NCI-H2081 treated with DMSO at 0.1 percent for 48 hours (cell line): ENCODE measurements at regions not wholly inside any gene's neighbourhood (a gene's known extent, or its start where the extent isn't known, plus 50 kb on each side); places are given as distances from the start of the nearest gene placed in this dataset.

Source experiments
- DNase-seq: peaks from one replicate; lab custom pipeline; 2025; lab: John Stamatoyannopoulos, UW

DNA sequence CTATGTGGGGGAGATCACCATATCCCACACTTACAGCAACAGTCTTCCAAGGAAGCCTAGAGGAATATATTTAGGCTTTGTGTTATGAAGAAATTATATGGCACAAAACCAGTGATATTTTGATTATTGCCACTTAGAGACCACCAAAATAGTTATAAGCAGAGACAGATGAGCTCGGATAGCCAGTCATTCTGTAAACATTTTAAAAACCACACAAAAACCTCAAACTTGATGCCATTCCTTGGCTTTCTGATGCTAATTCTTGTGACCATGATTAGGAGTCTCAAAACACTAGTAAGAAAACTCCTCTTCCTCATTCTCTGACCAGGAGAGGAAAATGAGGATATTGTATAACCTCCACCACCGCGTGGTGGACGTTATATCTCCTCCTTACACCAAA is 496.4 kb downstream of the FOXO1 start:
- no peak for DNase-seq

DNA sequence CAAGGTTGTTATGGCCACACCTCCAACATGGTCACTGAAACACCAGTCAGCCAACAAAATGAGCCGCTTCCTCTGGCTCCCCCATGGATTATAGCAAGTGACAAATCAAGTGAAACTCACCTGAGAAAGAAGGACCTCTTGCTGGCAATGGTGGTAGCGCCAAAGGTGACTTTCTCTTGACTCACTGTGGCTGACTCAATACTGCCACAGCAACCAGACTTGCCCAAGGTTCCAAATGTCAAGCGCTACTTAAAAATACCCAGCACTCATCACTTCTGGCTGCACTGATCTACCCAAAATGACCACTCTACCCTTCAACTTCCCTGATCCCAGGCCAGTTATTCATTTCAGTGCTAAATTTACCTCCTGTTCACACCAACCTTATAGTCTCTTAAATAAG is 495.5 kb downstream of the FOXO1 start:
- no peak for DNase-seq

DNA sequence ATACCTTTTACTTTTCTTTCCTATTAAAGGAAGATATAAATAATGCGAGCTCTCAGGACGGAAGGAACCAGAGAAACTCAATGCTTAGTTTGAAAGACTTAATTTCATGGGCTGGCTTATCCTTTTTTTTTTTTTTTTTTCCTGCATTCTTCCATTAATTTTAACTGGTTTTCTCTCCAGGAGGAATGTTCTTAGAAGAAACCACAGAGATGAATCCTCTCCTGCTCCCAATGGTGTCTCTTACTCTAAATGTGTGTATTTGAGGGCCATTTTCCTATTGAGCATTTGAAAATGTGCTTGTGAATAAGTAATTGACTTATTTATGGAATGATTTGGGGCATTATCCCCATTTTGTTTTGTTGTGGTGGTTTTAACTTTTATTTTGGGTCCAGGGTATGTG is 494.9 kb downstream of the FOXO1 start:
- DNase-seq: no peak

DNA sequence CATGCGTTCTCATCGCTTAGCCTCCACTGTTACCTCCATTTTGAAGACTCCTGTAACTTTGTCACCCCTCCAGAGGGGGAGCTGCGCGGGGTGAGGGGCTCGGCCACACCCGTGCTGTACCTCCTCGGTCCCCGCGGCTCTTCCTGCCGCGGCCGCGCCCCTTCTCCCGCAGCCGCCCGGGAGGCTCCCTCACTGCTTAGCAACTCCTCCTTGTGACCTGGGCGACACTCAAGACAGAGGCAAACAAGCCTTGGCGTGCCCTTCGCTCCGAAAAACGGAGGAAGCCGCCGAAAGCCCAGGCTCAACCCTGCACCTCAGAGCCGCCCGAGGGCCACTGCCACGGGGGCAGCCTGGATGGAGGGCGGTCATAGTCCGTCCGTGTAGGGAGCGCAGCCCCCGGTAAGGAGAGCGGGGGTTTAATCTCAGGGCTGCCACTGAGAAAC is 494.3 kb downstream of the FOXO1 start:
- DNase-seq: no peak

DNA sequence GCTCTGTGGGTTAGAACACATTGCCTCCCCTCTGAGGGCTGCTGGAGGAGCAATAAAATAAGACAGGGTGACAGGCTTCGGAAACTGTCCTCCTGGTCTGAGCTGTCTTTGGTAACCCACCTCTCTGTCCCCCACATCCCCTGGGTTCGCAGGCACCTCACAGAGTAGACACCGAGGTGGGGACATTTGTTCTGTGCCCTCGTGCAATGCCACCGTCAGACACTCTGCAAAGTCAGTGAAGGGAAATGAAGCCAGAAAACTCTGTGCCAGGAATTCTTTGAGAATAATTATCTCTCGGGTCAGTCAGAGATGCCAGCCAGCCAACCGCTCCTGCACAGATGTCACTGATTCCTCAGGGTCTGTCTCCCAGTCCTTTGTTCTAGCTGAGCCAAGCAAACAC is 493.6 kb downstream of the FOXO1 start:
- DNase-seq: no peak

DNA sequence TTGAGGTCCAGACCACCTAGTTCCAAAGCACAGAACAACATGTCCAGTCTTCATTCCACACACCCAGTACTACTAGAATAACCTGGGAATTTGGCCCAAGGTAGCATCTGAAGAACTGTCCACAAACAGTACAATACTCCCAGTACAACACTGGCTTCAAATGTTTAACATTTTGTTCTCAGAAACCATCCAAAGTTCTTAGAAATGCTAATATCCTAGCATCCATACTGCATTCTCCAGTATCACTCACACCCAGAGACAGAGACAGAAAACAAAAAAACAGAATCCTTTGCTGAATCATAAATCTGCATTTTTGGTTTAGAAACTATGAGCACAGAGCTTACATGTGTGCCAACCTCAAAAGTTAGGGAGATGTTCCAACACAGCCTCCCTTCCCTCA is 490.8 kb downstream of the FOXO1 start:
- no peak for DNase-seq

DNA sequence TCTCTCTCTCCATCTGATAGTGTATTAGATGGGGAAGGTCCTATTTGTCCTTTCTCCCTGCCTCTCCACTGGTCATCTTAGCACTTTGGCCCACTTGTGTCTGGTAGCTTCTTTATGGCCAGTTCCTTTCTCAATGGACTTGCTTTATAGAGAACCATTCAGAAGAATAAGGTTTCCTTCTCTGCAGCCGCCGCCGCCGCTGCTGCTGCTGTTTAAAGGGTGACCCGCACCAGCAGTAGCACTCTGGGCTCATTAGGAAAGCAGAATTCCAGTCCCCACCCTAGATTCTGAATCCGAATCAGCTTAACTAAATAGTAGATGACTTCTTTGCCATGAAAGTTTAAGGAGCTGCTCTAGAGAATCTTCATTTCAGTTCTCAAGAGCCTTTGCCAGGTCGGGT is 490.2 kb downstream of the FOXO1 start:
- DNase-seq: no peak

DNA sequence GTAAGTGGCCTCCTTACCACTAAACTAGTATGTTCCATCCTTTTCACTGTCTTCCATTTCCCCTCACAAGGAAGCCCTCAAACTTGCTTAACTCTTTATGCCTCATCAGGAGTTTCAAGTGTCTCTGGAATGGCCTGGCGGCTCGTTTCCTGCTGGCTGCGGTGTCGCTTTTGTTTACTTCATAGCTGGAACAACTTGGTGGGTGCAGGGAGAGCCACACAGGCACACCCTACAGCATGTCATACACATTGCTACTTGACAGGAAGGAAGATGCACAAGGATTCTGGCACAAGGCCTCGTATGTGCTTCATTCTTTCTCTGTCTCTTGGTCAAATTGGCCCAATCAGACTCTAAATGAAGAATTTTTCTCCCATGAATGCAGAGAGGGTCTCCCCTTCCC is 488.3 kb downstream of the FOXO1 start:
- DNase-seq: no peak

DNA sequence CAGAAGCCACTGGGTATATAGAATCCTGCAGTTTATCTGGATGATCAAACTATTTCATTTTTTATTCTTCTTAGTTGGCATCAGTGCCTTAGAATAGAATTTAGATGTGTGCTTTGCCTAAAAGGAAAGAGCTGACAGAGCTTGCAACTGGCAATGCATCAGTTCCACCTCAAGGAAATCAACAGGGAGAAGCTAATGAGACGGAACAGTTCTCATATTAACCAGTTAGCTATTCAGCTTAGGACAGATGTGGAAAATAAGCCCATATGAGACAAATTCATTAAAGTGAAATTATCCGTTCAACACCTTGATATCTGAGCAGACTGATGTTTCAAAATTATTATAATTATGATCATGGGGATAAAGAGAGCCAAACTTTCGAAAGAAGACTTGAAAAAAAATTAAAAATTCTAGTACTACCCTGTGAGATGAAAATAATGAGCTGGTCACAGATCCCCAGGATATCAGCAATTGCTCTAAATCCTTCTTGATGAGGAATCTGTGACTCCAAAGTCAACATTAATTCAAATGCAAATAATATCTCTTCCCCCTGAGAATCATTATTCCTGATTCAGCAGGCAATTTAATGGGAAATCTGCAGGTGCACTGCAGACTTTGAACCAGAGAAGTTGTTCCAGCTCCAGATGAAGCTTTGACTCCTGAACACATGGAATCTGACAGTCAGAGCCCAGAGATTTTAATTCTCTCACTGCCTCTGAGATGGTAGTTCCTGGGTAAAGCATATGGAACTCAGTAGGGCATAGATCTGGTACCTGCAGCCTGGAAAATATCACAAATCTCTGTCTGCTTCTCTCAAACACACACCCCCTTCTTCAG is 486.8 kb downstream of the FOXO1 start:
- no peak for DNase-seq

DNA sequence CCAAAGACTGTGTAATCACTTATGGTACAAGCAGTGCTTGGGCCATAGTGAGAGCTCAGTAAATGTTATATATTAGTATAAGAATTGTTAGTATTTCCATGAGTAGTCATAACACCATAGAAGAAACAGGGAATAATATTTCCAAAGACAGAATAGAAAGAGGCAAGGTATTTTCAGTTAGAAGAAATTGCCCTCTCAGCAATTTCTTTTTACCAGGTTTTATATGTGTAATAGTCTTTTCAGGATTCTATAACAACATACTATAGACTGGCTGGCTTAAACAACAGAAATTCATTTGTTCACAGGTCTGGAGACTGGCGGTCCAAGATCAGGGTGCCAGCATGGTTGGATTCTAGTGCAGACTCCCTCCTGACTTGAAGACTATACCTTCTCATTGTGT is 485.7 kb downstream of the FOXO1 start:
- DNase-seq: no peak

DNA sequence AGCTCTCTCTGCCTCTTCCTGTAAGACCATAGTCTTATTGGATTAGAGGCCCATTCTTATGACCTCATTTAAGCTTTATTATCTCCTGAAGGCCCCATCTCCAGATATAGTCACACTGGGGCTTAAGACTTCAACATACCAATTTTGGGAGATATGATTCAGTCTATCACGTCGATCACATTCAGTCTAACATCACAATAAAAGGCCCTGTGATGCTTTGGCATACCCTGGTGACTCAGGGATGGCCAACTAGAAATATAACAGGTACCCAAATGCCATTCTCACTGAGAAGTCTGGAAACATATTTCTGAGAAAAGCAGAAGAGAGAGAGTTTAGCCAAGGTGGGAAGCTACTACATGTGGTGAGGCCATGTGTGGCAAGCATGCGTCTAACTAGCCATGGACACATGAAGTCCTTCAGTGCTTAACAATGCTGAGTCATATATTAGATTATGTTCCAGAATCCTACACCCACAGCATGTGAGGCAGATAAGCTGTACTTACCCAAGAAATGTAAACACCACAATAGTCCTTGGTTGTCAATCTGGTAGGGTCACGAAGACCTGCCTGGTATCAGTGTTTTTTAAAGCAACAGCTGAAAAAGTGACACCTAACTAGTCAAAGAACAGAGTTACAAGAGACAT is 485.1 kb downstream of the FOXO1 start:
- DNase-seq: no peak

DNA sequence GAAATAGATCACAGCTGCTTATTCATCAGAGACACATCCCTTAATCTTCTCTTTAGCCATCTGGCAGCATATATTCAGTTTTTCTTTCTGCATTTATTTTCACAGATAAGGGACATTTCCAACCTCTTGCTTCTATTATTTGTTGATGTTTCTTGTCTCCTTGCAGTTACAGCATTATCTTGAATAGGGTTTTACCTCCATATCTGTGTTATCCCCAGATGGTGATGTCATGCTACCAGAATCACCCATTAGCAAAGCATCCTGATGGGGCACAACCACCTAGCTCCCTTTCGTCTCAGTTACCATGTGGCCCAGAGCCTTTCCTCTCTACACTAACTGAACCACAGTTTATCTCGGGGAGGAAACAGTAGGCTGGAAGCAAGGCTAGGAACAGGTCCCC is 483.9 kb downstream of the FOXO1 start:
- DNase-seq: no peak

DNA sequence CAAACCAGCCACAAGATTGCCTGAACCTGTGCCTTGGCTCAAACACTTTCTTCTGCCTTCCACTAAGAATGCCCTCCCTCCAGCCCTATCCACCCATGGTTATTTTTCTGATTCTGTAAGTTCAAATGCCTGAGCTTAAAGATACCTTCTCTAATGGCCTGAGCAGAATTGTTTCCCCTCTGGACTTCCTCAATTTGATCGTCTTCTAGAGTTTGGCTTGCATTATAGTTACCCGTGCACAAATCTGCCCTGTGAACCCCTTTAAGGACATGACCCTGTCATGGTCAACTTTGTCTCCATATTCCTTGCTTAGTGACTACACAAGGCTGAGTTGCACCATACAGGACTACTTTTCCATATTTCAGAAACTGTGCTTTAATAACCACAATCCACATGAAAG is 481.0 kb downstream of the FOXO1 start:
- no peak for DNase-seq

DNA sequence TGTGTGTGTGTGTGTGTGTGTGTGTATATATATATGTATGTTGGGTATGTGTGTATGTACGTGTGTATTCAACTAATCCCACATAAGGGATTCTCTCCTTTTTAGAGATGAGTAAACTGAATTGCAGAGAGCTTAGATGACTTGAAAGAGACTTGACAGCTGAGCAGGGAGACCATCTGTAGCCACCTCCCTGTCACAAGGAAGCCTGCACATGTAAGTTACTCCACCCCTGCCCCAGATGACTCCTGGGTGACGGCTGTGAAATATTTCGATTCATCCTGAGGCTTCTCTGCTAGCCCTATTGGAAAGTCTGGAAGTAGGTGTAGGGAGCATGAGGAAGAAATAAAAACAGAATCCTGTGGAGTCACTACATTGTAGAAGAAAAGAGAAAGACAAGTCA is 480.4 kb downstream of the FOXO1 start:
- no peak for DNase-seq

DNA sequence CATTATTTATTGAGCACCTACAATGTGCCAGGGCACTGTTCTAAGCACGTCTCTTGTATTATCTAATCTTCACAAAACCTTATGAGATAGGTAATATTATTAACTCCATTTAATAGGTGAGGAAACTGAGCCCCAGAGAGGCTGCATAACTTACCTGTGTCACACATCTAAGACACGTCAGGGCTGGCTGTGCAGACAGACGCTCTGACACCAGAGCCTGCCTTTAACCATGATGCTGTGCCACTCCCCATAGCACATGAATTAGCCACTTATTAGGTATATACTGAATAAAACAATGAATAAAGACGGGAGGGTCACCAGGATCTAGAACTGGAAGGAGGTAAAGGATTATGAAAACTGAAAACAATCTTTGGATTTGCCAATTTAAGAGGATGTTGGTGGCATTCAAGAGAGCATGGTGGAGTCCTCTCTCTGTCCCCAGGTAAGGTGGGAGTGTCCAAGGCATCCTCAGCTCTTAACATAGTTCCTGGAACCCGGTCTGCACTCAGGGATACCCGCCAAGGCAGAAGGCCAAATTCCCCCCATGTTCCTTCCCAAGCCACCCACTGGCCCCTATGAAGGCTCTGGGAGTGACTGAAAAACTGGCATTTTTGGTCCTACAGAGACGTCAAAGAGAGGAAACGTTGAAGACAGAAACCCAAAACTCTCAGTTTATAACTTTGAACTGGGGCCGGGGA is 479.7 kb downstream of the FOXO1 start:
- DNase-seq: no peak

DNA sequence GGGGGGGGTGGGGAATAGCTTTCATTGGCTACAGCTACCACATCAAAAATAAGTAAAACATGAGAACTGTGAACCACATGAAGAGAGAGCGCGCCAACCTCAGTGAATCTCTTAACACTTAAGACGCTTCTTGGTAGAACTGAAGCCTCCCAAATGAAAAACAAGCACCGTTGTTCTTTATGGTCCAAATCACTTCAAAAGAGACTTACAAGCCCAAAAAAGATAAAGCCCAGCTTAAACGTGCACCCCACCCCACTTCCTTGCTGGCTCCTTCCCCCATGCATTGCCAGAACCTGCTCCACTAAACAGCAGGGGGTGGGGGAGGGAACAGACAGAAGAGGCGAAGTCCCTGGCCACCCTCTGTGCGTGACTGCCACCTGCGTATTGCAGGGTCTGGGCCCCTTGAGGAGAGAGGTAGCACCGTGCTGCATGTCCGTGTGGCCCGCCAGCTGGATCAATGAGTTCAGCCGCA is 479.1 kb downstream of the FOXO1 start:
- no peak for DNase-seq

DNA sequence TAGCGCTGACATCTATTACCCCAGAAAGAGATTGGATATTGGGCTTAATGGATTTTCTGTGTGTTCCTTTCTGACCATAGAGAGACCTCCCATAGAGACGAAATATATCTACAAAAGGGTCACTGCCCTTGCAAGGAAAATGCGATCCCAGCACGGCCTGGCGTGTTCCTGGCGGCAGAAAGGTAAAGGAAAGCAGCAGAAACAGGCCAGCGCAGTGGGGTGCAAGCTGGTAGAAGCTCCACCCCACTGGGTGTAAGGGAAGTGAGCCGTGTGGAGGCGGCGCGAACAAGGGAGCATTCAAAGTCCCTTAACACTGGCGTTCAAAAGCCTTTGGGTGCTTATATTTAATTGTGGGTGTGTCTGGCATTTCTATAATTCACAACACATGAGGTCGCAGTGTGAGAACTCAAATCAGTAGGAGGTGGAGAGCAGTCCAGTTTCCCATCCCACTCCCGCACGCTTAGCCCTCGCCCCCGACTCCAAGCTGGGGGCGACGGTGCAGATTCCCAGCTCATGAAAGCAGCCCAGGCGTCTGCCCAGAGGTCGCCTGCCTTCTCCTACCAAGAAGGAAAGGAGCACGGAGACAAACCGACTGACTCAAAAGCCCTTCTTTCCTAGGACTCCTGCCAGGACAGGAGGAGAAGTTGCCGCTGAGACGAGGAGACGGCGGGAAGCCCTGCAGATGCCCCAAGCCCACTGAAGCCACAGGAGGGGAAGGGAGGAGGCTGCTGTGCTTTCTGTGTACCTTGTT is 478.4 kb downstream of the FOXO1 start:
- no peak for DNase-seq

DNA sequence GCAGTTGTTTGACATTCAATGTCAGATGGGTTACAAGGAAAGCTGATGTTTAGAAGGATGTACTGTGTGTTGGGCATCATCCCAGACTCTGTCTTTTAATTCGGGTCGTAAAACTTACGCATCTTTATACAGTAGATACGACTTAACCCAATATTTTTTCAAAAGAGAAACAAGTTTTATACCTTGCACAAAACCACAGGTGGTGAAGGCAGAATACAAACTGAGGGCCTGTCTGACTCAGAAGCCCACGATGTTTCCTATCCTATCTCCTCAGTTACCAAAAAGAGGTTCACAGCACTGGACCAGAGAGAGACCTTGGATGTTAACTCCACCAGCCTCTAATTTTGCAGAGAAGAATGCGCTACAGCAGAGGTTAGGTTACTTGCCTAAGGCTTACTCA is 477.0 kb downstream of the FOXO1 start:
- DNase-seq: no peak

DNA sequence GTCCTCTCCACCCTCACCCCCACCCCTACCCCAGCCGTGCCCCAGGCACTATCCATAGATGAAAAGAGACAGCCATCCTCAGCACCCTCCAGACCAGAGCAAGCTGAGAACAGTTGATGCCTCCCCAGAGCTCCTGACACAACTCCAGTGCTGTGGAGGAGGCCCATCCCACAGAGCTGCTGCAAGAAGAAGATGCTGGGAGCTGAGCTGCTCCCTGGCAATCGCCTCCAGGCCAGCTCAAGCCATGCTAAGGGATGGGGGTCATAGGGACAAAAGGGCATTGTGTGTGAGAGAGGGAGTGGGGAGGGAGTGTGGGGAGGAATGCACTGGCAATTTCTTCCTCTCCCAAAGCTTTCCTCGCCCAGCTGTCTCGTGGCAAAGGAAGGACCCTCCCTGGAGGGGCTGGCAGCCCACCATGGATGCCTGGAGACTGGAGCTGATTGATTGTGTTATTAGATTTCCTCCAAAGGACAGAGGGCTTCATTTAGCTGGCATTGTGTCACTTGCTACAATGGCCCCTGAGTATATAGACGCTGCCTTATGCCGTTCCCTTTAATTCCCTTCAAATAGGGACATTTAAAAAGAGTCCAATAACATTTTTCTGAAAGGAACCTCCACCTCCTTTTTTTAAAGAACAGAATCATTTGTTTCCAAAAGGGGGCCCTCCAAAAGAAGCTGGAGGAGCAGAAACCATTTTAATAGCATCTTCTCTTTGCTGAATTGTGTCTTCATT is 476.4 kb downstream of the FOXO1 start:
- DNase-seq: no peak

DNA sequence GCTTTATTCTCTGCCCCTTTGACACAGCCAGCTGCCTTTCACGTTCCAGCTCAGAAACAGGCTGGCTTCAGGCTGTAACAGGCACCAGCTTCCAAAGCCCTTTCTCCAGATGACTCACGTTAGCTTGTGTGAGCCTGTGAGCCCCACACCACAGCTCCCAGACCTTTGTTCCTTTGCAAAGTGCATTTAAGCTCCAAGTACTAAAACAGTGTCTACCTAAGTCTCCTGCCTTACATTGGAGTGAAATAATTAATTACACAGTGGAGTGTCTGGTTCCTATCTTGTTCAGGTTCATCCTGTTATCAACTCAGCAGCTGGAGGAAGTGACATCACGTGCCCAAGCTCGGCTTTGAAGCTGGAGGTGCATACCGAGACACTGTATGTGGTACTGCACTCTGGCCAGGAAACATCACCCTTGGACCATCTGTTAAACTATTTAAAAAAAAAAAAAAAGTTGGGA is 475.8 kb downstream of the FOXO1 start:
- no peak for DNase-seq

DNA sequence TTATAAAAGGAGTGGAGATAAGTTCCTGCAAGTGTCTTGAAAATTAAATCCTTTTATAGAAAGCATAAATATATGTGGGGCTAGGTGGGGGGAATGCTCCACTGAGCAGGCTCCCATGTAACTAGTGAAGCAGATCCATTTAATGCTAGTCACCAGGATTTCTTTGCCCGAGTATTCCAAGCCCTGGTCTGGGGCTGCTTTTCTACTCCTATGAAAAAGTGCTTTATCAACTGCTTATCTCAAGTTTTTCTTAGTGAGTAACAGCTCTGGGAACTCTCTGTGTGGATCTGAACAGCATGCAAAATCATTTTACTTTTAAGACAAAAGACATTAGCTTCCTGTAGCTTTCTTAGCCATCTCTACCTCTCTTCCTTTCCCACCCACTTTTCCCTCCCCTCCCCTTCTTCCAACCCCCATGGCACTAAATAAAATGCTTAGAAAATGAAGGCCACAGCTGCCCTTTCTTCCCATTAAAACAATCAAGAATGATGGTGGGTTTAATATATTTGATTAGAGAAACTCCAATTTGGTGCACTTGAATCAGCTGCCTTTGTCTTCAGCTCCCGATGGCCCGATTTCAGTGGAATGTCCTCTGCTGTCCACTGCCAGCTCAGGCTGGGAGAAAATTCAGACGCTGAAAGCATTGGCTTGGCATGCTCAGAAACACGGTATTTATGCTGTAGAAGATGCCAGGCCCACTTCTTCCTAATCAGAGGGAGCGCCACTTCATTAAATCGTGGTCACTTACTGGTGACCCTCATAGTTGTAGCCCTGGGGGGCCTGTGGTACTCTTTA is 475.1 kb downstream of the FOXO1 start:
- DNase-seq: no peak
